Kidney epithelial cell (primary cell): ENCODE measurements at regions not wholly inside any gene's neighbourhood (a gene's known extent, or its start where the extent isn't known, plus 50 kb on each side); places are given as distances from the start of the nearest gene placed in this dataset.

Source experiments
- DNase-seq: peaks from one replicate; pipeline ENCODE4 v3.0.0-alpha.2; 2010; ENCODE audit warnings: low read depth
- H3K27me3 ChIP-seq: 2 replicates; pipeline ENCODE4 v1.6.0; 2011; ENCODE audit warnings: low read length; ENCODE audit not compliant: control insufficient read depth, insufficient read depth
- H3K36me3 ChIP-seq: 2 replicates; pipeline ENCODE4 v1.5.1; 2011; ENCODE audit warnings: low read length; ENCODE audit not compliant: control insufficient read depth, insufficient read depth
- H3K4me3 ChIP-seq: 2 replicates; pipeline ENCODE4 v1.5.1; 2011; ENCODE audit warnings: low read depth, mild to moderate bottlenecking, control low read depth, low read length
- TF ChIP-seq, protein P1 (sequence below): IDR thresholded peaks from 2 replicates; pipeline ENCODE4 v1.5.1; 2011; ENCODE audit warnings: mild to moderate bottlenecking, moderate library complexity, low read length, control low read depth, inconsistent platforms; ENCODE audit not compliant: insufficient read depth, poor library complexity, severe bottlenecking

DNA sequence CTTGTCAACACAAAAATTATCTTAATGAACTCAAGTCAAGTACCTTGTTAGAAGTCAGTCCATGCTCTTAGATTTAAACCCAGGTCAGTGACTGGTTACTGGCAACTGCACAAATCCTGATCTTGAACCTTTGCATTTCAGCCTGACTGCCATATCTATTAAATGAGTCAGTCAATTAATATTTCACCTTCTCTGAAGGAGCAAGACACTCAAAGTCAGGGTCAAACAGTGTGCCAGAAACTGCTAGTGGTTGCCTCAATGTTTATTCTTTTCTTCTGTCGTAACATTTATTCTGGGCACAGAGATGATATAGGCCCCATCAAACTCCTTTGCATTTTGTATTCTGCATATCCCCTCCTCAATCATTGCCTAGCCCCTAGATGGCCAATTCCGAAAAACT lies 193.9 kb upstream of the MOCS1 start:
- Histone ChIP-seq H3K36me3 (no peaks in the 10 kb centered on the region), H3K4me3 (no peak overlapping the region), H3K27me3 (no peaks in the 10 kb centered on the region)
- TF ChIP-seq, protein P1, sequence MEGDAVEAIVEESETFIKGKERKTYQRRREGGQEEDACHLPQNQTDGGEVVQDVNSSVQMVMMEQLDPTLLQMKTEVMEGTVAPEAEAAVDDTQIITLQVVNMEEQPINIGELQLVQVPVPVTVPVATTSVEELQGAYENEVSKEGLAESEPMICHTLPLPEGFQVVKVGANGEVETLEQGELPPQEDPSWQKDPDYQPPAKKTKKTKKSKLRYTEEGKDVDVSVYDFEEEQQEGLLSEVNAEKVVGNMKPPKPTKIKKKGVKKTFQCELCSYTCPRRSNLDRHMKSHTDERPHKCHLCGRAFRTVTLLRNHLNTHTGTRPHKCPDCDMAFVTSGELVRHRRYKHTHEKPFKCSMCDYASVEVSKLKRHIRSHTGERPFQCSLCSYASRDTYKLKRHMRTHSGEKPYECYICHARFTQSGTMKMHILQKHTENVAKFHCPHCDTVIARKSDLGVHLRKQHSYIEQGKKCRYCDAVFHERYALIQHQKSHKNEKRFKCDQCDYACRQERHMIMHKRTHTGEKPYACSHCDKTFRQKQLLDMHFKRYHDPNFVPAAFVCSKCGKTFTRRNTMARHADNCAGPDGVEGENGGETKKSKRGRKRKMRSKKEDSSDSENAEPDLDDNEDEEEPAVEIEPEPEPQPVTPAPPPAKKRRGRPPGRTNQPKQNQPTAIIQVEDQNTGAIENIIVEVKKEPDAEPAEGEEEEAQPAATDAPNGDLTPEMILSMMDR: no peak
- no peak for DNase-seq

DNA sequence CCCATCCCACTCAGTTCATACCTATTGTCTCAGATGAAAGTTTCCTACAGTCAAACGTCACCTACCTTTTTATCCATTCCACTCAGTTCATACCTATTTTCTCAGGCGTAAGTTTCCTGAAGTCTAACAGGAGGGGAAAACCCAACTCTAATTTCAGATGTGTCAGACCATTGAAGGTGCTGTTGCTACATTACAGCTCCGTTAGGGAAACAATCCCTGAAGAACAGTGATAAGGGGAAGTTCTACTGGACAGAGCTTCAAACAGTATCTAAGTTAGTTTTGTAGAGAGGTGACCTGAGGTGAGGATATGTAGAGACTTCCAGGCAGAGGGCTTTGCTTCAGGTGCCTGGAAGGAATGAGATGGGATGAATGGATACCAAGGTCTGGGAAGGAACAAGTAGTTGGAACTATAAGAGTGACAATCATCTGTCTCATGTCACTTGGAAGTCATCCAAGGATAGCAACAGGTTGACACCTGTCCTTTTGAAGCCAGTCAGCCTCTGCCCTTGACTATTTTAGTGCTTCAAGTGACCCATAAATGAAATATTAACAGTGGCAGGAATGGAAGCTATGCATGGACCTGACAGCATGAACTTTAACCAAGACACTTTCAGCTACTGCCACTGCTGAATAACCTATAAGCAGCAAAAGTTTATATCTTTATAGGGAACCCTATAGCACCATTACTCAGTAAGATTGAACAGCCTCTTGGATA lies 191.6 kb upstream of the MOCS1 start:
- DNase-seq: no peak
- Histone ChIP-seq H3K36me3 (no peaks in the 10 kb centered on the region), H3K27me3 (no peaks in the 10 kb centered on the region), H3K4me3 (no peak overlapping the region)
- TF ChIP-seq, protein P1: no peak

DNA sequence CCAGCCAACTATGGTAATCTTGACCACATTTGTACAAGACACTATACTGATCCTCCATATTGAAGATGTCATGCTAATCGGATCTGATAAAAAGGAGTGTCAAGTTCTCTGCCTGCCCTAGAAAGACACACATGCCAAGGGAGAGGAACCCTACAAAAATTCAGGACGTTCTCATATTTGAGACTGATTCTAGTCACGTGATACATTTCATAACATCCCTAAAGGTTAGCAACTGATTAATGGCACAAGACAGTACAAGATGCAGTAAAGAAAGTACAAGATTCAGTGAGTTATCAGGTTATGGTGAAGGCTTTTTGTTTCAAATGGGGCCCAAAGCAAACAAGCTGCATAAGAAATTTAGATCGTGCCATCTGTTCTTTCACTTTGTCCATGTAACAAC lies 190.7 kb upstream of the MOCS1 start:
- DNase-seq: no peak
- Histone ChIP-seq H3K27me3 (no peaks in the 10 kb centered on the region), H3K36me3 (no peaks in the 10 kb centered on the region), H3K4me3 (no peak overlapping the region)
- TF ChIP-seq, protein P1: no peak

DNA sequence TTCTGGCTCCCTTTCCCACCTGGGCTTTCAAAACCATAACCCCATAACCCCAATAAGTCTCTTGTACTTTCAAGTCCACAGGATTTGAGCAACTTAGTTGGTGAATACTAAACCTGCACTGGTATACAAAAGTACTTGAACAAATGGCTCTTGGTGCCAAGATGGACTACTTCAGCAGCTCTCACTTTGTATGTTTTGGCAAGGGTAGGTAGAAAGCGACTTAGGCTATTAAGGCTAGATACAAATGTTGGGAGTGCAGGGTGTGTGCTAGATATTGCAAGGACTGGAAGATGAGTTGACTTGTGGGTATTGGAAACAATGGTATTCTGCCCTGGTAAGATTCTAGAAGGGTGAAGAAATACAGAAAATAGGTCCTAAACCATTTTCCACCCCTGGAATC lies 182.6 kb upstream of the MOCS1 start:
- Histone ChIP-seq H3K36me3 (no peaks in the 10 kb centered on the region), H3K27me3 (no peaks in the 10 kb centered on the region), H3K4me3 (no peak overlapping the region)
- TF ChIP-seq, protein P1: no peak
- no peak for DNase-seq

DNA sequence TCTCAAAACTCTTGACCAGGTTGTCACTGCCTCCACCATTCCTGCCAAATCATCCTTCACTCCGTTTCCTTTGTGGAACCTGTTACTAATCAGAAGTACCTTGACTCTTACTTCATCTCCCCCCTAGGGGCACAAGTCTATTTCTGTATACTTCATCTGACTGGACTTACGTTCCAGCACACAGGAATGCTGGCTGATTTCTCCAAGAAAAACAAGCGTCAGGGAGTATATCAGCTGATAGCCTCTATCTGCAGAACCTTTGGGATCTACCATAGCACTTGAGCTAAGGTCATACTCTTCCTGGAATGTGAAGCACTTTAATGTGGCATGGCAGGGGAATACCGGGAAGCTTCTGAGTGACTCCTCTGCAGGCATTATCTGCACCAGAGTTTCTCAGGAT lies 178.1 kb upstream of the MOCS1 start:
- Histone ChIP-seq H3K4me3 (no peak overlapping the region), H3K27me3 (no peaks in the 10 kb centered on the region), H3K36me3 (no peaks in the 10 kb centered on the region)
- TF ChIP-seq, protein P1: no peak
- DNase-seq: no peak

DNA sequence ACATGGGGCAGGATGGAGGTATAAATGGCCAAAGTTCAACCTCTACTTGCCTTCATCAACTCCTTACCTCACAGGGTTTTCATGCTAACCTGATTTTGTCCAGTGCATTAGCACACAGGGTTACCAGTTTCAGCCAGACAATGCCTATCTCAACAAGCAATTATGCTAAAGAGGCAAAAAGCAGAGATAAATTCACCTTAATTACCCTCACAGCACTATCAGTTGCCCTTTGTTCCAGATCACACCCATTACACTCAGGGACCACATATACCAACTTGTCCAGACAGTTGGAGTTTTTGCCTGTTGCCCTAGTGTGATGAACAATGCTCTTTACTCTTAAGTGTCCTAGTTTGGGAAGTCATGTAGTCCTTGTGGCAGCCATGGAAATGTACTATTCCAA lies 174.5 kb upstream of the MOCS1 start:
- TF ChIP-seq, protein P1: no peak
- H3K36me3 ChIP-seq: no peaks in the 10 kb centered on the region
- no peak overlapping the region for H3K4me3 ChIP-seq
- DNase-seq: no peak
- H3K27me3 ChIP-seq: no peaks in the 10 kb centered on the region
